ENCODE measurements at regions not wholly inside any gene's neighbourhood (a gene's known extent, or its start where the extent isn't known, plus 50 kb on each side); places are given as distances from the start of the nearest gene placed in this dataset.

DNA sequence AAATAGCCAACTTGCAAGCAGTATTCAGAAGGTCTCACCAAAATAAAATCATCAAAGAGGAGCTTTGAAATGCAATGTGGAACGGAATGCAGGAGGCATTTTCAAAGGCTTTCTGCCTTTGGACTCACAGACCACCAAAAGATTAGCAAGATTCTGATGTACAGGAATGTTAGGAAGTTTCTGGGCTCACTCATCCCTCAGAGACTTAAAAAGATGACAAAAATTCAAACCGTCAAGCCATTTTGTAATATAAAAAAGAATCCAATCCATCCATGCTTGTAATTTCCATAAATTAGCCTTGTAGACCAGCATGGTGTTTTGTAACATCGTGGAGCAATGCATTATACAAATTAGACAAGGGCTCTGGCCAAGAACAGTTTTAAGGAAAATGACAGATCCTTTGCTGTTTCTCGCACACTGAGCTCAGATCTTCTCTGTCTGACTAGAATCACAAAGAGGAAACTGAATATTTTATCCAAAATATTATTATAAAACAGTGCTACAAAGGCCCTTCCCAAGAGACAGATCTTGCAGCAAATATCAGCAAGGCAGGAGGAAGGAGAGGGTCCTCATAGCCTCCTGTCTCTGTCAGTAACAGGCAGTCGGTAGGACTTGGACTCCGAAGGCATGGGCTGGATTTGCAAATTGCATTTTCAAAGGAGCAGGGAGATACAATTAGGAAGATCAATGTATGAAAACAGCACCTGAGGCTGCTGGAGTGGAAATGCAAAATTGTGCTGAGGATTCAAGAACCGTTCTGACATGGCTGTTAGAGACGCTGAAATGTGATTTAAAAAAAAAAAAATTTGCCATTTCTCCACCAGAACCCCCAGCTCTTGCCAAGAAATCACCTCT is 57.4 kb upstream of the NRP1 start:
- peaks cover 2% of the 10 kb centered on the region for H3K9me3 ChIP-seq
- 47 to 56% (median 54%) methylated on average over 8 of the region's 8 CpGs for WGBS, 3 donors
- no peak overlapping the region for H3K4me3 ChIP-seq
- DNase-seq (no peak), ATAC-seq (no peak)
- peaks cover 0 to 5% (median 0%) of the 10 kb centered on the region in 3 donors for H3K27me3 ChIP-seq (ENCODE audit: insufficient read depth in 3 of 3, low read length in 2 of 3)
- no peaks in the 10 kb centered on the region for H3K36me3 ChIP-seq (ENCODE audit: insufficient read depth in 1 of 2, low read depth in 1 of 2)
- TF ChIP-seq, protein P1, sequence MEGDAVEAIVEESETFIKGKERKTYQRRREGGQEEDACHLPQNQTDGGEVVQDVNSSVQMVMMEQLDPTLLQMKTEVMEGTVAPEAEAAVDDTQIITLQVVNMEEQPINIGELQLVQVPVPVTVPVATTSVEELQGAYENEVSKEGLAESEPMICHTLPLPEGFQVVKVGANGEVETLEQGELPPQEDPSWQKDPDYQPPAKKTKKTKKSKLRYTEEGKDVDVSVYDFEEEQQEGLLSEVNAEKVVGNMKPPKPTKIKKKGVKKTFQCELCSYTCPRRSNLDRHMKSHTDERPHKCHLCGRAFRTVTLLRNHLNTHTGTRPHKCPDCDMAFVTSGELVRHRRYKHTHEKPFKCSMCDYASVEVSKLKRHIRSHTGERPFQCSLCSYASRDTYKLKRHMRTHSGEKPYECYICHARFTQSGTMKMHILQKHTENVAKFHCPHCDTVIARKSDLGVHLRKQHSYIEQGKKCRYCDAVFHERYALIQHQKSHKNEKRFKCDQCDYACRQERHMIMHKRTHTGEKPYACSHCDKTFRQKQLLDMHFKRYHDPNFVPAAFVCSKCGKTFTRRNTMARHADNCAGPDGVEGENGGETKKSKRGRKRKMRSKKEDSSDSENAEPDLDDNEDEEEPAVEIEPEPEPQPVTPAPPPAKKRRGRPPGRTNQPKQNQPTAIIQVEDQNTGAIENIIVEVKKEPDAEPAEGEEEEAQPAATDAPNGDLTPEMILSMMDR (IDR thresholded peaks at IDR 0.05), result no peak
- intact Hi-C loops (cut with DNase I), result no loop called here
- H3K4me1 ChIP-seq, result no peaks in the 10 kb centered on the region
- H3K27ac ChIP-seq, result no peak overlapping the region

DNA sequence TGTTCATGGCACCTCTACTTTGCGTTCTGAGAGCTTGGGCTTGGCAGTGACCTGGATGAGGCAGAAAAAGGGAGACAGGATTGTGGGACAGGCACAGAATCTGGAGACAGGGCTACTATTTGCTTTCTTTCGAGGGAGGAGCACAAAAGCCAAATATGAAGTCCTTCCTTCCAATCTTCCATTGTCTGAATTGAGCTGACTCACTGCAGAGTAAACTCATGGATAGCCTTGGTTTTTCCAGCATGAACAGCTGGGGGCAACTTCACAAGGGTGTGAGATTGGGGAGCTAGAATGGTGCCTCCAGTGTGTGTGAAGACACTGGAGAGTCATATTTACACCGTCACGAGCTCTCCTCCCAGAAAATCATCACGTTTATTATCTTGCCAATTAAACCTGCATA is 55.6 kb upstream of the NRP1 start:
- ATAC-seq, result no peak
- intact Hi-C loops (cut with DNase I), result no loop called here
- 91 to 93% (median 91%) methylated on average over 5 of the region's 5 CpGs for WGBS, 3 donors
- no peak overlapping the region for H3K27ac ChIP-seq
- H3K9me3 ChIP-seq, result no peaks in the 10 kb centered on the region
- H3K4me3 ChIP-seq, result no peak overlapping the region
- peaks cover 0 to 5% (median 0%) of the 10 kb centered on the region in 3 donors for H3K27me3 ChIP-seq (ENCODE audit: insufficient read depth in 3 of 3, low read length in 2 of 3)
- TF ChIP-seq, protein P1 (IDR thresholded peaks at IDR 0.05), result no peak
- DNase-seq, result no peak
- no peaks in the 10 kb centered on the region for H3K36me3 ChIP-seq (ENCODE audit: insufficient read depth in 1 of 2, low read depth in 1 of 2)
- H3K4me1 ChIP-seq, result no peaks in the 10 kb centered on the region

DNA sequence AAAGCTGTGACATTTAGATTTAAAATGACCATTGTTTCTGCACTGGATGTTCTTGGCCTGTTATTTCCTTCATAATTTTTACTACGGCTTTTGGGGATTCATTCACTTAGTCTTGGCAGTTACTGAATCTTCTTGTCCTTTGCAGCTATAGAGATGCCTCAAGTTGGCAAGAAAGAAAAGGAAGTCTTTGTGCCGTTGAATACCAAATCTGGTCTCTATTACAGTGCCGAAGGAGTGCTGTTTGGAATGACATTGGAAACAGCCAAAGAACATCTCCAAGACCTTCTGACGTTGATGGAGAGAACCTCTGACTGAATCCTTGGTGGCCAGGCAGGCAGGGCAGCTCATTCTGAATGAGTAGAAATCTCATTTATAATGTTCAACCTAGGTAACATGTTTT is 54.3 kb upstream of the NRP1 start:
- WGBS, 3 donors, result 61 to 67% (median 61%) methylated on average over 4 of the region's 4 CpGs
- TF ChIP-seq, protein P1 (IDR thresholded peaks at IDR 0.05), result no peak
- ATAC-seq, result no peak

DNA sequence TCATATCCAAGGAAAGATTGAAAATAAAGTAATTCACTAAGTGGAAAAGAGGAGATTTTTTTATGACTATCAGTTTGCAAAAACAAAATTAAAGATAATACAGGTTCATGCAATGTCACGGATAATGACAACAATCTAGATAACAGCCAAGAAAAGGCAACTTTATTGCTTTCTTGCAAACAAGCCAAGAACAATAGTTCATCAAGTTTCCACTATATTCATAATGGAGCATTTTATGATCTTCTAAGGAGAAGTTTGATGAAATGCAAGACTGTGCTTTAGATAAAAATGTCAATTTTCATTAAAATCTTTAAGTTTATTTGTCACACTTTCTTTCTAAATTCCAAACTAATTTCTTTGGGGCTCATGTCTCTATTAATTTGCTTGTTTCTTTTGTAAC is 53.9 kb upstream of the NRP1 start:
- Histone ChIP-seq H3K4me3 (no peak overlapping the region), H3K36me3 (ENCODE audit: insufficient read depth in 1 of 2, low read depth in 1 of 2) (no peaks in the 10 kb centered on the region), H3K27ac (no peak overlapping the region), H3K4me1 (no peaks in the 10 kb centered on the region), H3K27me3 (ENCODE audit: insufficient read depth in 3 of 3, low read length in 2 of 3) (peaks cover 0 to 5% (median 0%) of the 10 kb centered on the region in 3 donors), H3K9me3 (no peaks in the 10 kb centered on the region)
- DNase-seq (no peak), ATAC-seq (no peak)
- intact Hi-C loops (cut with DNase I), result no loop called here
- 78 to 91% (median 86%) methylated on average over 1 of the region's 1 CpG for WGBS, 3 donors
- TF ChIP-seq, protein P1 (IDR thresholded peaks at IDR 0.05), result no peak

More for the DNA sequence above, 54.3 kb upstream of the NRP1 start:
- DNase-seq, result no peak
- Histone ChIP-seq H3K36me3 (ENCODE audit: insufficient read depth in 1 of 2, low read depth in 1 of 2) (no peaks in the 10 kb centered on the region), H3K9me3 (no peaks in the 10 kb centered on the region), H3K4me3 (no peak overlapping the region), H3K4me1 (no peaks in the 10 kb centered on the region), H3K27me3 (ENCODE audit: insufficient read depth in 3 of 3, low read length in 2 of 3) (peaks cover 0 to 5% (median 0%) of the 10 kb centered on the region in 3 donors), H3K27ac (no peak overlapping the region)
- intact Hi-C loops (cut with DNase I), result no loop called here

All from psoas muscle (tissue), 7 donors.